ENCODE measurements at regions not wholly inside any gene's neighbourhood (a gene's known extent, or its start where the extent isn't known, plus 50 kb on each side); places are given as distances from the start of the nearest gene placed in this dataset.
"Not testable (repeated sequence)": the region's sequence is repeated elsewhere in the genome, so short reads cannot be mapped to it uniquely, and the experiment has no call there.

GRCh38 chr1:199218533-199218932 is 579.7 kb downstream of the PTPRC start:
- no peaks in the 10 kb centered on the region for H3K9me3 ChIP-seq (ENCODE audit: control insufficient read depth, insufficient read depth, low read length)
- H3K4me3 ChIP-seq (ENCODE audit: low read depth, low read length): no peak overlapping the region
- no peaks in the 10 kb centered on the region for H3K36me3 ChIP-seq (ENCODE audit: control insufficient read depth, insufficient read depth, low read length)
- H3K9ac ChIP-seq (ENCODE audit: low read depth, low read length): no peak overlapping the region
- no peaks in the 10 kb centered on the region for H3K27me3 ChIP-seq (ENCODE audit: control insufficient read depth, insufficient read depth, low read length)
- H3K4me1 ChIP-seq (ENCODE audit: control insufficient read depth, insufficient read depth, low read length): peaks cover 3% of the 10 kb centered on the region

GRCh38 chr1:199220031-199220430 is 581.2 kb downstream of the PTPRC start:
- H3K9me3 ChIP-seq (ENCODE audit: control insufficient read depth, insufficient read depth, low read length): no peaks in the 10 kb centered on the region
- no peaks in the 10 kb centered on the region for H3K27me3 ChIP-seq (ENCODE audit: control insufficient read depth, insufficient read depth, low read length)
- peaks cover 3% of the 10 kb centered on the region for H3K4me1 ChIP-seq (ENCODE audit: control insufficient read depth, insufficient read depth, low read length)
- no peak overlapping the region for H3K9ac ChIP-seq (ENCODE audit: low read depth, low read length)
- no peaks in the 10 kb centered on the region for H3K36me3 ChIP-seq (ENCODE audit: control insufficient read depth, insufficient read depth, low read length)
- H3K4me3 ChIP-seq (ENCODE audit: low read depth, low read length): no peak overlapping the region

- Histone ChIP-seq H3K36me3 (ENCODE audit: control insufficient read depth, insufficient read depth, low read length) (no peaks in the 10 kb centered on the region), H3K9me3 (ENCODE audit: control insufficient read depth, insufficient read depth, low read length) (no peaks in the 10 kb centered on the region), H3K27me3 (ENCODE audit: control insufficient read depth, insufficient read depth, low read length) (no peaks in the 10 kb centered on the region), H3K4me1 (ENCODE audit: control insufficient read depth, insufficient read depth, low read length) (peaks cover 3% of the 10 kb centered on the region), H3K4me3 (ENCODE audit: low read depth, low read length) (no peak overlapping the region), H3K9ac (ENCODE audit: low read depth, low read length) (no peak overlapping the region)
Observed at GRCh38 chr1:199221371-199222150, 582.7 kb downstream of the PTPRC start.

GRCh38 chr1:199223936-199224335 is 585.1 kb downstream of the PTPRC start:
- Histone ChIP-seq H3K4me1 (ENCODE audit: control insufficient read depth, insufficient read depth, low read length) (no peaks in the 10 kb centered on the region), H3K9me3 (ENCODE audit: control insufficient read depth, insufficient read depth, low read length) (no peaks in the 10 kb centered on the region), H3K36me3 (ENCODE audit: control insufficient read depth, insufficient read depth, low read length) (no peaks in the 10 kb centered on the region), H3K9ac (ENCODE audit: low read depth, low read length) (no peak overlapping the region), H3K4me3 (ENCODE audit: low read depth, low read length) (no peak overlapping the region), H3K27me3 (ENCODE audit: control insufficient read depth, insufficient read depth, low read length) (no peaks in the 10 kb centered on the region)

GRCh38 chr1:199226163-199226562 is 587.3 kb downstream of the PTPRC start:
- Histone ChIP-seq H3K4me1 (ENCODE audit: control insufficient read depth, insufficient read depth, low read length) (no peaks in the 10 kb centered on the region), H3K9ac (ENCODE audit: low read depth, low read length) (no peak overlapping the region), H3K27me3 (ENCODE audit: control insufficient read depth, insufficient read depth, low read length) (no peaks in the 10 kb centered on the region), H3K9me3 (ENCODE audit: control insufficient read depth, insufficient read depth, low read length) (no peaks in the 10 kb centered on the region), H3K36me3 (ENCODE audit: control insufficient read depth, insufficient read depth, low read length) (no peaks in the 10 kb centered on the region), H3K4me3 (ENCODE audit: low read depth, low read length) (no peak overlapping the region)

- no peak overlapping the region for H3K9ac ChIP-seq (ENCODE audit: low read depth, low read length)
- H3K9me3 ChIP-seq (ENCODE audit: control insufficient read depth, insufficient read depth, low read length): no peaks in the 10 kb centered on the region
- no peaks in the 10 kb centered on the region for H3K4me1 ChIP-seq (ENCODE audit: control insufficient read depth, insufficient read depth, low read length)
- no peak overlapping the region for H3K4me3 ChIP-seq (ENCODE audit: low read depth, low read length)
- no peaks in the 10 kb centered on the region for H3K27me3 ChIP-seq (ENCODE audit: control insufficient read depth, insufficient read depth, low read length)
- no peaks in the 10 kb centered on the region for H3K36me3 ChIP-seq (ENCODE audit: control insufficient read depth, insufficient read depth, low read length)
Observed at GRCh38 chr1:199242147-199242546, 603.3 kb downstream of the PTPRC start.

- H3K4me1 ChIP-seq (ENCODE audit: control insufficient read depth, insufficient read depth, low read length): no peaks in the 10 kb centered on the region
- no peaks in the 10 kb centered on the region for H3K27me3 ChIP-seq (ENCODE audit: control insufficient read depth, insufficient read depth, low read length)
- H3K4me3 ChIP-seq (ENCODE audit: low read depth, low read length): no peak overlapping the region
- no peaks in the 10 kb centered on the region for H3K9me3 ChIP-seq (ENCODE audit: control insufficient read depth, insufficient read depth, low read length)
- no peak overlapping the region for H3K9ac ChIP-seq (ENCODE audit: low read depth, low read length)
- no peaks in the 10 kb centered on the region for H3K36me3 ChIP-seq (ENCODE audit: control insufficient read depth, insufficient read depth, low read length)
Observed at GRCh38 chr1:199242601-199243000, 603.8 kb downstream of the PTPRC start.

GRCh38 chr1:199243423-199244061 is 604.7 kb downstream of the PTPRC start:
- no peaks in the 10 kb centered on the region for H3K27me3 ChIP-seq (ENCODE audit: control insufficient read depth, insufficient read depth, low read length)
- H3K36me3 ChIP-seq (ENCODE audit: control insufficient read depth, insufficient read depth, low read length): no peaks in the 10 kb centered on the region
- H3K9me3 ChIP-seq (ENCODE audit: control insufficient read depth, insufficient read depth, low read length): no peaks in the 10 kb centered on the region
- H3K9ac ChIP-seq (ENCODE audit: low read depth, low read length): no peak overlapping the region
- H3K4me3 ChIP-seq (ENCODE audit: low read depth, low read length): no peak overlapping the region
- no peaks in the 10 kb centered on the region for H3K4me1 ChIP-seq (ENCODE audit: control insufficient read depth, insufficient read depth, low read length)

- no peaks in the 10 kb centered on the region for H3K36me3 ChIP-seq (ENCODE audit: control insufficient read depth, insufficient read depth, low read length)
- H3K9ac ChIP-seq (ENCODE audit: low read depth, low read length): no peak overlapping the region
- no peaks in the 10 kb centered on the region for H3K4me1 ChIP-seq (ENCODE audit: control insufficient read depth, insufficient read depth, low read length)
- no peaks in the 10 kb centered on the region for H3K9me3 ChIP-seq (ENCODE audit: control insufficient read depth, insufficient read depth, low read length)
- no peaks in the 10 kb centered on the region for H3K27me3 ChIP-seq (ENCODE audit: control insufficient read depth, insufficient read depth, low read length)
- H3K4me3 ChIP-seq (ENCODE audit: low read depth, low read length): no peak overlapping the region
Observed at GRCh38 chr1:199245946-199246345, 607.1 kb downstream of the PTPRC start.

GRCh38 chr1:199246716-199247115 is 607.9 kb downstream of the PTPRC start:
- H3K4me3 ChIP-seq (ENCODE audit: low read depth, low read length): no peak overlapping the region
- no peaks in the 10 kb centered on the region for H3K36me3 ChIP-seq (ENCODE audit: control insufficient read depth, insufficient read depth, low read length)
- no peaks in the 10 kb centered on the region for H3K27me3 ChIP-seq (ENCODE audit: control insufficient read depth, insufficient read depth, low read length)
- no peak overlapping the region for H3K9ac ChIP-seq (ENCODE audit: low read depth, low read length)
- H3K9me3 ChIP-seq (ENCODE audit: control insufficient read depth, insufficient read depth, low read length): no peaks in the 10 kb centered on the region
- H3K4me1 ChIP-seq (ENCODE audit: control insufficient read depth, insufficient read depth, low read length): no peaks in the 10 kb centered on the region

GRCh38 chr1:199247891-199248290 is 609.1 kb downstream of the PTPRC start:
- Histone ChIP-seq H3K4me1 (ENCODE audit: control insufficient read depth, insufficient read depth, low read length) (no peaks in the 10 kb centered on the region), H3K36me3 (ENCODE audit: control insufficient read depth, insufficient read depth, low read length) (no peaks in the 10 kb centered on the region), H3K4me3 (ENCODE audit: low read depth, low read length) (no peak overlapping the region), H3K9ac (ENCODE audit: low read depth, low read length) (no peak overlapping the region), H3K9me3 (ENCODE audit: control insufficient read depth, insufficient read depth, low read length) (no peaks in the 10 kb centered on the region), H3K27me3 (ENCODE audit: control insufficient read depth, insufficient read depth, low read length) (no peaks in the 10 kb centered on the region)

GRCh38 chr1:199254040-199254439 is 615.2 kb downstream of the PTPRC start:
- H3K4me3 ChIP-seq (ENCODE audit: low read depth, low read length); H3K9me3 ChIP-seq (ENCODE audit: control insufficient read depth, insufficient read depth, low read length); H3K9ac ChIP-seq (ENCODE audit: low read depth, low read length); H3K4me1 ChIP-seq (ENCODE audit: control insufficient read depth, insufficient read depth, low read length); H3K36me3 ChIP-seq (ENCODE audit: control insufficient read depth, insufficient read depth, low read length); H3K27me3 ChIP-seq (ENCODE audit: control insufficient read depth, insufficient read depth, low read length): not testable (repeated sequence)

Measured in iPS-15b (cell line).